ENCODE measurements at regions not wholly inside any gene's neighbourhood (a gene's known extent, or its start where the extent isn't known, plus 50 kb on each side); places are given as distances from the start of the nearest gene placed in this dataset.

DNA sequence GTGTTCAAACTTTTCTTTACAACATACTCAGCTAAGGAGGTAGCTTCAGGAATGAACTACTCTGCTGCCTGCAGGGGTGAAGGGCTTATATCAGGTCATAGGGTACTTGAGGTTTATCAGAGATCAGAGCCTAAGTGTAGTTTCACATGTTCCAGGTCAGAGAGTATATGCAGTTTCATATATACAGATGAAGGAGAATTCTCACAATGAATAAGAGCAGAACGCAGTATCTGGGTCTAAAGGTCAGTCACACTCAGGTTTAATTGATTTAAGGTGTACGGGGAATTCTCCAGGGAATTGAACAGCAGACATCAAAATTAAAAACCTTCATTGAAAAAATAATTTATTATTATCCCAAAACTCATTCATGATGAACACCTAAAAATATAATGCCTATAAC, 700.6 kb downstream of the TECRL start:
- no peak for TF ChIP-seq POLR2A (IDR thresholded peaks at IDR 0.05)
- TF ChIP-seq, protein P1, sequence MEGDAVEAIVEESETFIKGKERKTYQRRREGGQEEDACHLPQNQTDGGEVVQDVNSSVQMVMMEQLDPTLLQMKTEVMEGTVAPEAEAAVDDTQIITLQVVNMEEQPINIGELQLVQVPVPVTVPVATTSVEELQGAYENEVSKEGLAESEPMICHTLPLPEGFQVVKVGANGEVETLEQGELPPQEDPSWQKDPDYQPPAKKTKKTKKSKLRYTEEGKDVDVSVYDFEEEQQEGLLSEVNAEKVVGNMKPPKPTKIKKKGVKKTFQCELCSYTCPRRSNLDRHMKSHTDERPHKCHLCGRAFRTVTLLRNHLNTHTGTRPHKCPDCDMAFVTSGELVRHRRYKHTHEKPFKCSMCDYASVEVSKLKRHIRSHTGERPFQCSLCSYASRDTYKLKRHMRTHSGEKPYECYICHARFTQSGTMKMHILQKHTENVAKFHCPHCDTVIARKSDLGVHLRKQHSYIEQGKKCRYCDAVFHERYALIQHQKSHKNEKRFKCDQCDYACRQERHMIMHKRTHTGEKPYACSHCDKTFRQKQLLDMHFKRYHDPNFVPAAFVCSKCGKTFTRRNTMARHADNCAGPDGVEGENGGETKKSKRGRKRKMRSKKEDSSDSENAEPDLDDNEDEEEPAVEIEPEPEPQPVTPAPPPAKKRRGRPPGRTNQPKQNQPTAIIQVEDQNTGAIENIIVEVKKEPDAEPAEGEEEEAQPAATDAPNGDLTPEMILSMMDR (IDR thresholded peaks at IDR 0.05 in 8 of 11, conservative IDR thresholded peaks at IDR 0.05 in 3 of 11): no peak
